HG02642 (cell line): ENCODE measurements at regions not wholly inside any gene's neighbourhood (a gene's known extent, or its start where the extent isn't known, plus 50 kb on each side); places are given as distances from the start of the nearest gene placed in this dataset.

ENCODE experiments used
- ATAC-seq: cut with Tn5 transposase; IDR thresholded peaks from one replicate; pipeline ENCODE4 v1.9.1; 2021; ENCODE audit warnings: mild to moderate bottlenecking; ENCODE audit not compliant: unreplicated experiment, poor library complexity

GRCh38 chr14:98393527-98393926, 878.5 kb downstream of the BCL11B start:
- no peak for ATAC-seq

- ATAC-seq, result no peak
These were observed 867.2 kb downstream of the BCL11B start for GRCh38 chr14:98404811-98405210.

GRCh38 chr14:98408024-98408555, 863.9 kb downstream of the BCL11B start:
- no peak for ATAC-seq

- no peak for ATAC-seq
These were observed 863.3 kb downstream of the BCL11B start for GRCh38 chr14:98408713-98409112.

- ATAC-seq, result no peak
These were observed 860.8 kb downstream of the BCL11B start for GRCh38 chr14:98411154-98411553.

GRCh38 chr14:98412431-98412830, 859.6 kb downstream of the BCL11B start:
- no peak for ATAC-seq

GRCh38 chr14:98415766-98416165, 856.2 kb downstream of the BCL11B start:
- no peak for ATAC-seq

GRCh38 chr14:98417001-98417400, 855.0 kb downstream of the BCL11B start:
- no peak for ATAC-seq

GRCh38 chr14:98428483-98428994, 843.5 kb downstream of the BCL11B start:
- no peak for ATAC-seq

- ATAC-seq, result no peak
These were observed 838.6 kb downstream of the BCL11B start for GRCh38 chr14:98433436-98433835.

GRCh38 chr14:98437113-98437512, 834.9 kb downstream of the BCL11B start:
- no peak for ATAC-seq

GRCh38 chr14:98444077-98444476, 827.9 kb downstream of the BCL11B start:
- ATAC-seq, result no peak

- ATAC-seq, result no peak
These were observed 826.3 kb downstream of the BCL11B start for GRCh38 chr14:98445718-98446117.

- ATAC-seq, result no peak
These were observed 825.5 kb downstream of the BCL11B start for GRCh38 chr14:98446508-98446907.

- no peak for ATAC-seq
These were observed 815.8 kb downstream of the BCL11B start for GRCh38 chr14:98456231-98456630.

- ATAC-seq, result no peak
These were observed 813.3 kb downstream of the BCL11B start for GRCh38 chr14:98458702-98459101.

- ATAC-seq, result no peak
These were observed 809.1 kb downstream of the BCL11B start for GRCh38 chr14:98462908-98463307.

GRCh38 chr14:98466807-98467206, 805.2 kb downstream of the BCL11B start:
- no peak for ATAC-seq

- no peak for ATAC-seq
These were observed 801.3 kb downstream of the BCL11B start for GRCh38 chr14:98470663-98471062.

GRCh38 chr14:98474900-98475299, 797.1 kb downstream of the BCL11B start:
- ATAC-seq, result no peak

GRCh38 chr14:98477935-98478334, 794.1 kb downstream of the BCL11B start:
- ATAC-seq, result no peak

GRCh38 chr14:98489115-98489514, 782.9 kb downstream of the BCL11B start:
- ATAC-seq, result no peak

- no peak for ATAC-seq
These were observed 777.4 kb downstream of the BCL11B start for GRCh38 chr14:98494582-98494981.
